ENCODE measurements at regions not wholly inside any gene's neighbourhood (a gene's known extent, or its start where the extent isn't known, plus 50 kb on each side); places are given as distances from the start of the nearest gene placed in this dataset.

GRCh38 chr14:65192686-65193085, 90.4 kb upstream of the MAX start:
- TF ChIP-seq CHD2 (IDR thresholded peaks at IDR 0.05; ENCODE audit: low read length, partially characterized antibody) (no peak), NPAS2 (CRISPR knock-in tag; IDR thresholded peaks at IDR 0.05; ENCODE audit: borderline replicate concordance) (no peak), BCL3 (IDR thresholded peaks at IDR 0.05) (no peak), PHF8 (IDR thresholded peaks at IDR 0.05; ENCODE audit: borderline replicate concordance, low read depth) (no peak), CHD4 (IDR thresholded peaks at IDR 0.05; ENCODE audit: borderline replicate concordance) (no peak), ZSCAN20 (CRISPR knock-in tag; IDR thresholded peaks at IDR 0.05) (no peak)
- DNase-seq (ENCODE audit: low read depth in 1 of 2, low spot score in 1 of 2): no peak
- ChIA-PET POLR2A (no interaction called here), CTCF (no interaction called here)
- no peak for ATAC-seq
- H3K4me2 ChIP-seq: no peak overlapping the region
- no peaks in the 10 kb centered on the region for H3K9me3 ChIP-seq
- FAIRE-seq: no peak
- H3K4me3 ChIP-seq: no peak overlapping the region
- no peak overlapping the region for H3K27ac ChIP-seq
- 85% methylated on average over 1 of the region's 1 CpG for WGBS (ENCODE audit: missing lambda C conversion rate)
- H3K4me1 ChIP-seq: no peaks in the 10 kb centered on the region

GRCh38 chr14:65193916-65194590, 91.7 kb upstream of the MAX start:
- no peak overlapping the region for H3K27ac ChIP-seq
- H3K9me3 ChIP-seq: no peaks in the 10 kb centered on the region
- CTCF ChIA-PET: interaction anchor here (1.0 kb wide), 1 partner anchor 49 kb away, joined by 3 read pairs; no protein-coding TSS in a partner anchor
- no peak overlapping the region for H3K4me3 ChIP-seq
- WGBS (ENCODE audit: missing lambda C conversion rate): 35% methylated on average over 3 of the region's 3 CpGs
- ATAC-seq: no peak
- no peak overlapping the region for H3K4me2 ChIP-seq
- DNase-seq (ENCODE audit: low read depth in 1 of 2, low spot score in 1 of 2): no peak
- no peak for FAIRE-seq
- H3K4me1 ChIP-seq: no peaks in the 10 kb centered on the region
- POLR2A ChIA-PET: no interaction called here
- no peak for TF ChIP-seq HOXB13 (CRISPR knock-in tag; IDR thresholded peaks at IDR 0.05; ENCODE audit: low read depth)
- TF ChIP-seq E2F6 (IDR thresholded peaks at IDR 0.05; ENCODE audit: borderline replicate concordance, low read depth): no peak
- TF ChIP-seq KDM1A (IDR thresholded peaks at IDR 0.05; ENCODE audit: low read depth): no peak
- TF ChIP-seq HES2 (IDR thresholded peaks at IDR 0.05): no peak
- no peak for TF ChIP-seq HOXB5 (CRISPR knock-in tag; IDR thresholded peaks at IDR 0.05)
- no peak for TF ChIP-seq GATA3 (IDR thresholded peaks at IDR 0.05; ENCODE audit: borderline replicate concordance)
- TF ChIP-seq CHD4 (IDR thresholded peaks at IDR 0.05; ENCODE audit: borderline replicate concordance): no peak
- no peak for TF ChIP-seq RFX5 (IDR thresholded peaks at IDR 0.05)

GRCh38 chr14:65195042-65195719, 92.9 kb upstream of the MAX start:
- Histone ChIP-seq H3K9me3 (no peaks in the 10 kb centered on the region), H3K4me1 (no peaks in the 10 kb centered on the region), H3K27ac (no peak overlapping the region), H3K4me3 (no peak overlapping the region), H3K4me2 (no peak overlapping the region)
- POLR2A ChIA-PET: no interaction called here
- no peak for DNase-seq (ENCODE audit: low read depth in 1 of 2, low spot score in 1 of 2)
- WGBS (ENCODE audit: missing lambda C conversion rate): 72% methylated on average over 9 of the region's 9 CpGs
- FAIRE-seq: no peak
- no peak for ATAC-seq
- CTCF ChIA-PET: interaction anchor here (1.0 to 2.0 kb wide), 2 partner anchors 30 to 48 kb away, joined by 3 to 4 read pairs; no protein-coding TSS in a partner anchor
- TF ChIP-seq JUNB (IDR thresholded peaks at IDR 0.05) (no peak), REST (IDR thresholded peaks at IDR 0.05) (no peak), BHLHE40 (IDR thresholded peaks at IDR 0.05; ENCODE audit: low read depth, low read length) (no peak), PHF8 (IDR thresholded peaks at IDR 0.05; ENCODE audit: borderline replicate concordance, low read depth) (no peak), EHF (CRISPR knock-in tag; IDR thresholded peaks at IDR 0.05) (no peak), BCL3 (IDR thresholded peaks at IDR 0.05) (no peak), NPAS2 (CRISPR knock-in tag; IDR thresholded peaks at IDR 0.05; ENCODE audit: borderline replicate concordance) (no peak), SMC3 (IDR thresholded peaks at IDR 0.05) (no peak), ATOH8 (CRISPR knock-in tag; IDR thresholded peaks at IDR 0.05; ENCODE audit: low read depth) (no peak), POLR2A (IDR thresholded peaks at IDR 0.05; ENCODE audit: low read length) (no peak), RNF2 (IDR thresholded peaks at IDR 0.05; ENCODE audit: borderline replicate concordance, low read depth) (no peak), RFX5 (IDR thresholded peaks at IDR 0.05) (no peak), E2F6 (IDR thresholded peaks at IDR 0.05; ENCODE audit: borderline replicate concordance, low read depth) (no peak), MAFK (IDR thresholded peaks at IDR 0.05; ENCODE audit: partially characterized antibody) (no peak), KDM5A (IDR thresholded peaks at IDR 0.05) (no peak)

Measured in A549 (cell line).